ENCODE measurements at regions not wholly inside any gene's neighbourhood (a gene's known extent, or its start where the extent isn't known, plus 50 kb on each side); places are given as distances from the start of the nearest gene placed in this dataset.
A peak's percentile ranks its signal among the peaks of the same experiment; 100 is the strongest.
"Not testable (repeated sequence)": the region's sequence is repeated elsewhere in the genome, so short reads cannot be mapped to it uniquely, and the experiment has no call there.

DNA sequence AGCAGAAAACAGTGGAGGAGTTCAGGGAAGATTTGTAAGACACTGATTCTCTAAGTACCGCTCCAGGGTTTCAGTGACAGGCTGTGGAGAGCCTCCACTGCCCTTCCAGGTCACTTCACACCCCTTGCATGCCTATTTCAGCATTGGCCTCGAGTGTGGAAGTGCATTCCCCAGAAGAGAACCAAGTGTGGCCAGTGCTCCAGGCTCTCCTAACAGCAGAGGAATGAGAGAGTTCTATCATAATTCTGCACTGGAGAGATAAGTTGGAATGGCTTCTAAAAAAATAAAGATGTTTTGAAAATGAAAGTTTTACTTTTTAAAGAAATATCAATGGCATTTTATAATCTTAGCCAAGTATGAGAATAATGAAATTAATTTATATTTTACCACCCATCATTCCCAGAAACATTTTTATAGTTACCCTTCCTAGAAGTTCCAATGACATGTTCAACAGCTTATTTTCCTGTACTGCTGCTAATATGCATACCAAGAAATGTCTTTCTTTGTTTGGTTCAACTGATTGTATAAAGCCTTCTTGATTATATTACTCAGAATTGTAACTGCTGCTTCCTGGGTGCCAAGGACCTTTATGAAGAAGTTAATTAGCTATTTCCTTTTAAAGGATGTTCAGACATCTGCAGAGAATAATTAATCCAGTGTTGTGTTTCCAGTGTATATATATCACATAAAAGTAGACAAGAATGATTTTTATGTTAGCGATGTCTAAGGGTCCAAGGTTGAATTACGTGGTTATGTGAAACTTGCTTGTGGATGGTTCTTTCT lies 61.0 kb upstream of the SERPINE2 start:
- TF ChIP-seq, protein P1, sequence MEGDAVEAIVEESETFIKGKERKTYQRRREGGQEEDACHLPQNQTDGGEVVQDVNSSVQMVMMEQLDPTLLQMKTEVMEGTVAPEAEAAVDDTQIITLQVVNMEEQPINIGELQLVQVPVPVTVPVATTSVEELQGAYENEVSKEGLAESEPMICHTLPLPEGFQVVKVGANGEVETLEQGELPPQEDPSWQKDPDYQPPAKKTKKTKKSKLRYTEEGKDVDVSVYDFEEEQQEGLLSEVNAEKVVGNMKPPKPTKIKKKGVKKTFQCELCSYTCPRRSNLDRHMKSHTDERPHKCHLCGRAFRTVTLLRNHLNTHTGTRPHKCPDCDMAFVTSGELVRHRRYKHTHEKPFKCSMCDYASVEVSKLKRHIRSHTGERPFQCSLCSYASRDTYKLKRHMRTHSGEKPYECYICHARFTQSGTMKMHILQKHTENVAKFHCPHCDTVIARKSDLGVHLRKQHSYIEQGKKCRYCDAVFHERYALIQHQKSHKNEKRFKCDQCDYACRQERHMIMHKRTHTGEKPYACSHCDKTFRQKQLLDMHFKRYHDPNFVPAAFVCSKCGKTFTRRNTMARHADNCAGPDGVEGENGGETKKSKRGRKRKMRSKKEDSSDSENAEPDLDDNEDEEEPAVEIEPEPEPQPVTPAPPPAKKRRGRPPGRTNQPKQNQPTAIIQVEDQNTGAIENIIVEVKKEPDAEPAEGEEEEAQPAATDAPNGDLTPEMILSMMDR (conservative IDR thresholded peaks at IDR 0.05; ENCODE audit: low read length), result no peak
- H3K4me3 ChIP-seq (ENCODE audit: low read length), result no peak overlapping the region
- DNase-seq (ENCODE audit: low read depth), result peak; percentile 53

DNA sequence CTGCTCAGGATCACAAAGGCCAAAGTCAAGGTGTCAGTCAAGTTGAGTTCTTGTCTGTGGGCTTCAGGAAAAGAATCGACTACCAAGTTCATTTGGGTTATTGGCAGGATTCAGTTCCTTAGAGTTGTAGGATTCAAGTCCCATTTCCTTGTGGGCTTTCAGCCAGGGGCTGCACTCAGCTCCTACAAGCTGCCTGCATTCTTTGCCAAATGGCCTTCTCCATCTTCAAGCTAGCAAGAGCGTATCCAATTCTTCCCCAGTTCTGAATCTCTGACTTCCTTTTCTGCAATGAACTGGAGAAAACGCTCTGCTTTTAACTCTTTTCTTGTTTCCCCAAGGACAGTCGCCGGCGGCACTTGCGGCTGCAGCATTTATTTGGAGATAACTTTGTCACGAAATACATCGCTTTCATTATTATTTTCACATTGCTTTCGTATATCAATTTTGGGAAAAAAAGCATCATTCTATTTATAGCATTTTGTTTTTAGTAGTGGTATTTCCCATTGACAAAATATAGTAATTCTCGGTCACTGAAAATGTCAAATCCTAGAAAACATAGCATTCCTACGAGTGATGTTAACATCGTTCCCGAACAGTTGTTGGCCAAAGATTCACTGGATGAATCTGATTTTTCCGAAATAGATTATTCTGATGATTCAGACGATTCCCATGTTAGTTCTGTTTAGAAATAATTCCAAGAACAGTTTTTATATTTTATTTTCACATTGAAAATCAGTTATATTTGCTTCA lies 59.6 kb upstream of the SERPINE2 start:
- TF ChIP-seq, protein P1 (conservative IDR thresholded peaks at IDR 0.05; ENCODE audit: low read length), result no peak

DNA sequence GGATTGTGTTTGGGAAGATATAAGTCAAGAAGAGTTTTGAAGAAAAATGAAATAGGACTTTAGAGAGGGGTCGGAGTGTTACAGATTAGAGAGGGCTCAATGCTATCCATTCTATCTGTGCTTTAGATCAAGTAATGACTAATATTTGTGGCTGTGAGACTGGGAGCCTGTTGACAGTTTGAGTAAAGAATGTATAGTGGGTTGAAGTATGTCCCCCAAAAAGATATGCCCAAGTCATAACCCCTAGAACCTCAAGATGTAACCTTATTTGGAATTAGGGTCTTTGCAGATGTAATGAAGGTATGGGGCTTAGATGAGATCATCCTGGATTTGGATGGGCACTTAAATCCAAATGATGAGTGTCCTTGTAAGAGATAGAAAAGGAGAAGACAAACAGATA lies 55.3 kb upstream of the SERPINE2 start:
- DNase-seq (ENCODE audit: low read depth), result no peak
- TF ChIP-seq, protein P1 (conservative IDR thresholded peaks at IDR 0.05; ENCODE audit: low read length), result no peak
- no peak overlapping the region for H3K4me3 ChIP-seq (ENCODE audit: low read length)

More for the DNA sequence above, 59.6 kb upstream of the SERPINE2 start:
- no peak for DNase-seq (ENCODE audit: low read depth)
- no peak overlapping the region for H3K4me3 ChIP-seq (ENCODE audit: low read length)

DNA sequence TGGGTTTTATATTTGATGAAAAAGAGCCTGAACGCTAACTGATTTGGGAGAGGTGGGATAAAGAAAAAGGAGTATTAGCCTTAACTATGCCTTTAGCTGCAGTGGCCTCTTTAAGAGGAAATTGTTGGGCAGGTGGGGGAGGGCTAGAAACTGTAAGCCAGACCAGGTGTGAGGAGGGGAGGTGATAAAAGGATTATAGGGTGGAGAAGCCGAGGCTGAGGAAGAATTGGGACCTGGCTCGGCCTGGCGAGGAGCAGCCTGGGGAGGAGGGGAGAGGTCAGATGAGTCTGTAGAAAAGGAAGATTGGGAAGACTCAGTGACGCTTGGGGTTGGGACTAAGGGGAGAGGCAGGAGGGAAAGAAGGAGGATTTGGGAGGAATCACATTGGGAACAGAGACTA lies 52.6 kb upstream of the SERPINE2 start:
- DNase-seq (ENCODE audit: low read depth), result not testable (repeated sequence)

DNA sequence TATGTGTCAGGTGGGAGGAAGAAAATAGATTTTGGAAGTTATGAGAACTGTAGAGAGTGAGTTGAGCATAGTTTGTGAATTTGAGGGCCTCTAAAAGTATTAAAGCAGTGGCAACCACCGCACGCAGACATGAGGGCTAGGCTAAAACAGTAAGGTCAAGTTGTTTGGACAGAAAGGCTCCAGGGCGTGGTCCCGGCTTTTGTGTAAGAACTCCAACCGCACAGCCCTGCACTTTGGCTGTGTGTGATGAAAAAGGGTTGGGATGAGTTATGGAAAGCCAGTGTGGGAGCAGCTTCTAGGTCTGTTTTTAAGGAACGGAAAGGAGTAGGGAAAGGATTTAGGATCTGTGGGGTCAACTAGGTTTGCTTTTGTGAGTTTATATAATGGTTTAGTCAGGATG lies 50.5 kb upstream of the SERPINE2 start:
- DNase-seq (ENCODE audit: low read depth); H3K4me3 ChIP-seq (ENCODE audit: low read length): not testable (repeated sequence)

More for the DNA sequence above, 52.6 kb upstream of the SERPINE2 start:
- not testable (repeated sequence) for H3K4me3 ChIP-seq (ENCODE audit: low read length)

Data from AG10803 (cell line).